NCI-H82 (cell line): ENCODE measurements at regions not wholly inside any gene's neighbourhood (a gene's known extent, or its start where the extent isn't known, plus 50 kb on each side); places are given as distances from the start of the nearest gene placed in this dataset.
A peak's percentile ranks its signal among the peaks of the same experiment; 100 is the strongest.

Source experiments
- DNase-seq: peaks from one replicate; lab custom pipeline; 2025; lab: John Stamatoyannopoulos, UW

GRCh38 chrX:16445166-16445752, 204.7 kb upstream of the S100G start:
- peak; percentile 47 for DNase-seq

DNA sequence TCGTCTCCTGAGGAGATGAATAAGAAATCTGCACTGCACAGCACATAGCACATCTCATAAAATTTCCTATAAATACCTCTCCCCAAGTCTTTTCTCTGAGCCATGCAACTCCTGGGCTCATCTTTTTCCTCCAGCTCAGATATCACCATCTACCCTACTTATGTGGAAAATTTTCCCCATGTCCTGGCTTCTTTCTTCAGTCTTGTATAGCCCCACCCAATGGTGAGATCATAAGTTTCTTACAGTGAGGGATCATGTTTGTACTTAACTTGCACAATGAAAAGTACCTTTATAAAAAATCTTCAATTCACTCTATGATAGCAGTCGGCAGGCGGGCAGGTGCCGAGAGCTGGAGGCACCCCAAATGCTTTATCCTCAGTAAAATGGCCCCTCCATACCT, 198.6 kb upstream of the S100G start:
- DNase-seq, result no peak

DNA sequence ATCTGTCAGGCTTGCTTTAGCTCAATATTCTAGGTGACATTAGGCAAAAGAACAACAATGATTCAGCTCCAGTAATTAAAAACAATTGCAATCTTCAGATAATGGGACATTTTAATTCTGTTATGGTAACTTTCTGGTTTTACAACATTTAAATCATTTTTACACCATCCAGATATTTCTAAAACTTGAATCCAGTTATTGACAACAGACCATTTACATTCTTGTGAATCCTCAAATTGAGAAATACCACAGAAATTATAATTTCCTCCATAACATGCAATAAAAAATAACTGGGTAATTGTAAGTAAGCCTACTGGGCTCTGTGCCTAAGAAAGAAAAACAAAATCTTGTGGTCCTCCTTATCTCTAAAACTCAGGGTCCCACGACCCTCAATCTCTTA, 195.0 kb upstream of the S100G start:
- DNase-seq, result no peak

DNA sequence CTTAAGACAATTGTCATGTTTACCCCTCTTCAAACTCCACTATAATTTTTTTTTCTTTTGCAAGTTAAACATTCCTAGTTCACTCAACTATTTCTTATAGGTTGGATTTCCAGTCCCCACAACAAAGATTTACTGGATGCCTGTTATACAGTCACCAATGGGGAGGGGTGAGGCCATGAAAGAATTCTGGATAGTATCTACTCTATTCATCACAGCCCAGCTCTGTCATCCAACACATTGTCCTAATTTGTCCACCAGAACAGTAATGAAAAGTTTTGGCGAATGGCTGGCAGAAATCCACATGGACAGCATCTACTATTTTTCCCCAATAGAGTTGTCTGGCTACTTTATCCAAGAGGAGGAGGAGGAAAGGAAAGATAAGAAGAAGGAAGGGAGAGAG, 192.7 kb upstream of the S100G start:
- no peak for DNase-seq

- DNase-seq, result no peak
These were observed 191.8 kb upstream of the S100G start for GRCh38 chrX:16458208-16458607.

- DNase-seq, result no peak
These were observed 190.9 kb upstream of the S100G start for GRCh38 chrX:16459008-16459407.

DNA sequence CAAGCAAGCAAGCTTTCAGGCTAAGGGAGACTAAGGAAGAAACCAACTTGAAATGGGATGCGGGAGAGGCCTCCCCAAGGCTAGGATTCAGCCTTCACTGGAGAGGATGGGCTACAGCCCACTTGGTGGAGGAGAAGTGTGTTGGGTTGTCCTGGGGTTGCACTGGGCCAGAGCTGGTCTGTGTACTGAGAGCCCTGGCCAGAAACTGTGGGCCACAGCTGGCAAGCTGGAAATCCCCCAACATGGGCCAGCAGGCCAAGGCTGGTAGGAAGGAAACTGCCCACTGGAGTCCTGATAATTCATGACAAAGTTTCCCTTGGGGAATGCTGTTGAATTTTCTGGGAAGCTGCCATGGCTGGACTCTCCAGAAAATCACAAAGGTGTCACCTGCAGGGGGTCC, 188.0 kb upstream of the S100G start:
- no peak for DNase-seq

DNA sequence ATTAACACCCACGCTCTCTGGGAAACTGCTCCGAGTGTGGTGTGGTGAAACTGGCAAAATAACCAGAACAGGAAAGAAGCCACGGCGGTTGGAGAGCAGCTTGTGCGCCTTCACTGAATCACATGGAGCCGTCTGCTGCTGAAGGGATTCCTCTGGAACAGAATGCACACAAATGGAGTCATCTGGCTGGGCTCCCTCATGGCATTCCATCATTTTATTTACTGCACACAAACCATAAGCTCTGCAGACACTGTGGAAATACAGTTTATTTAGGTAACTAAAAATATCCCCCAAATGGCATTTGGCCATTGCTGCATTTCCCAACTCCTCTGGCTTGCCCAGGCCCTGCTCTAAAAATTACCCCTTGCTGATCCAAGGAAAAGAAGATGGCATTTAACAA, 187.0 kb upstream of the S100G start:
- no peak for DNase-seq

GRCh38 chrX:16464369-16464768, 185.6 kb upstream of the S100G start:
- DNase-seq, result no peak

- no peak for DNase-seq
These were observed 184.7 kb upstream of the S100G start for GRCh38 chrX:16465081-16465876.

DNA sequence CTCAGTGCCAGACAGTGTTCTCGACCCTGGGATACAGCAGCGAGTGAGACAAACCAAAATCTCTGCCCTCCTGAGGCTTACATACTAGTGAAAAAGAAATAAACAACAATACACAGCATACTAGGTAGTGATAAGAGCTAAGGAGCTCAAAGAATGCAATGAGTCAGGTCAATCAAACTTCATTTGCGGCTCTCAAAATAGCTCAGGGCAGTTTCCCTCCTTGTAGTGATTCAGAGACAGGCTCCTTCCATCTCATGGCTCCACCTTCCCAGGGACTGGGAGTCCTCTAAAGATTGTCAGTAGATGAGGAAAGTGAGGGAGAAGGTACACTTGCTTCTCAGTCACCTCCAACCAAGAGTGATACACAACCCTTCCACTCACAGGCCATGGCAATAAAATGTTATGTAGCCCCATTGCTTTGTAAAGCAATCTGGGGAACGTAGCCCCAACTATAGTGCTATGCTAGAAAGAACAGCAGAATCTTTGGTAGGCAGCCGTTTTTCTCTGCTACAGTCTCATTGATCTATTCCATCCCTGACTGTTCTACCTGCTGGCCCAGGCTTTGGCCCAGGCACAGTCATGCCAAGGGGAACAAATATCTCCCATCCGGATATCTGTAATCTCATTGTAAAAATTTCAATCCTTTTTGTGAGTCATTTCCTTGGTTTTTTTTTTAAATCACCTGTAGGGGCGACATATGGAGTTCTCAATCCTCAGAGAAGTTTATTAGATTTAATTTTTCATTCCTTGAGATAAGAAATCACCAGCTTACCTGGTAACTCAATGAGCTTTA, 183.1 kb upstream of the S100G start:
- DNase-seq, result no peak

GRCh38 chrX:16469870-16470269, 180.1 kb upstream of the S100G start:
- peak; percentile 23 for DNase-seq

DNA sequence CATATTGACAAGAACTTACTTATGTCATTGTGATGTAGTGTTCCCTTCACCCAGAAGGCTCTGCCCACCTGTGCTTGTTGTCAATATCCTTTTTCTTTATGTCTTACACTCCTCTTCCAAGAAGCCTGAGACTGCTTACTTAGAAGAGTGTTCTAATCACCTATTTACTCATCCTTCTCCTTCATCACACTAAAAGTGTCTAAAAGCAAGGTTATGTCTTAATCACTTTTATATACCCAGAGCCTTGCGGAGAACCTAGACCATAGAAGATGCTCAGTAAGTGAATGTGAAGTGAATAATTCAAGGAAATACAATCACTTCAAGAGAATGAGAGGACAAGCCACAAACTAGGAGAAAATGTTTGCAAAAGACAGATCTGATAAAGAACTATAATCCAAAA, 177.6 kb upstream of the S100G start:
- no peak for DNase-seq

DNA sequence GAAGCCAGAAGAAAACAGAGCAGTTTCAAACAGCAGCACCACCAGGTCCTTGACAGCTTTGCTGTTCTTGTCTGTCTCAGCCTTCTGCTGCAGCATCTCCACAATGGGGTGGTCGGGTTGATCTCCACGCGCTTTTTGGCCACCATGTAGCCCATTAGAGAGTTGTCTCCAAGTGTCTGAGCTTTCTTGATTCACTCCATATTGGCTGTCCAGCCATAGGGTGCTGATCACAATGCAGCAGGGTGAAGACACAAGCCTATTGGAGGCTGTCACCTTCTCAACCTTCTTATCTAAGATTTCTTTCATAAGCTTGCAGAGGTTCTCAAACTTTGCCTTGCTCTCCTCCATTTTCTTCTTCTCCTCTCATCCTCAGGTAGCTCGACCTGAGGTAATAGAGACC, 175.4 kb upstream of the S100G start:
- no peak for DNase-seq

DNA sequence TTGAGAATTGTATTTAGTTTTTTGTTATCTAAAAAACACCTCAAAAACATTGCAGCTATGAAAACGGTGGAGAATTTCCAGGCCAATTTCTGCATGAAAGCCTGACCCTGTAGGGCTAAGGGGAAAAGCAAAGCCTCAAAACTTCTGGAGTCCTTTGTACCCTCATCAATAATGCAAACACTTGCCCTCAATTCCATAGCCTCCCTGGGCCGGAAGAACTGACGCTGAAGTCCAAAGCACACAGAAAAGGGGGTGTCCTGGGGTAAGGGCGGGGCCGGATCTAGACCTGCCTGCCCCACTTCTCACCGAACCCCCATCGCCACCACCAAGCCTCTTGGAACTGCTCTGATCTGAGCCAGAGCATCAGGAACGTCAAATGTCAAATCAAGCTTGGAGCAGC, 173.9 kb upstream of the S100G start:
- no peak for DNase-seq

- no peak for DNase-seq
These were observed 173.3 kb upstream of the S100G start for GRCh38 chrX:16476692-16477091.

GRCh38 chrX:16479206-16479869, 170.6 kb upstream of the S100G start:
- DNase-seq, result no peak

GRCh38 chrX:16480049-16480448, 169.9 kb upstream of the S100G start:
- DNase-seq, result no peak

DNA sequence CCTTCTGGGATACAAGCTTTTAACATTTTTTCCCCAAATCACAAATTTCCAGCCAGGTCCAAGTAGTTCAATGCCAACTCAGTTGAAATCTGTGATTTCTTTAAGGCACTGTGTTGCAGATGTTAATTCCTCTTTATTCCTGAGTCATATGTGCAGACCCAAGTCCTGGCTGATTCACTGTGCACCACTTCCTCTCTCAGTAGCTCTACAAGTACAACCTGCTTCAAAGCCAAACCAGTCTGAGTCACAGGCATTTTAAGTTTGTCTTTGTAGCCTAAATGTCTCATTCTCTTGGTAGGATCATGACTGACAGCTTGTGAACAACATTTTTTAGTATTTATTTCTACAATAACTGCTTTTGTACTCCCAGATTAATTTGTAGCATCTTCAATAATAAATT, 165.6 kb upstream of the S100G start:
- DNase-seq, result no peak

DNA sequence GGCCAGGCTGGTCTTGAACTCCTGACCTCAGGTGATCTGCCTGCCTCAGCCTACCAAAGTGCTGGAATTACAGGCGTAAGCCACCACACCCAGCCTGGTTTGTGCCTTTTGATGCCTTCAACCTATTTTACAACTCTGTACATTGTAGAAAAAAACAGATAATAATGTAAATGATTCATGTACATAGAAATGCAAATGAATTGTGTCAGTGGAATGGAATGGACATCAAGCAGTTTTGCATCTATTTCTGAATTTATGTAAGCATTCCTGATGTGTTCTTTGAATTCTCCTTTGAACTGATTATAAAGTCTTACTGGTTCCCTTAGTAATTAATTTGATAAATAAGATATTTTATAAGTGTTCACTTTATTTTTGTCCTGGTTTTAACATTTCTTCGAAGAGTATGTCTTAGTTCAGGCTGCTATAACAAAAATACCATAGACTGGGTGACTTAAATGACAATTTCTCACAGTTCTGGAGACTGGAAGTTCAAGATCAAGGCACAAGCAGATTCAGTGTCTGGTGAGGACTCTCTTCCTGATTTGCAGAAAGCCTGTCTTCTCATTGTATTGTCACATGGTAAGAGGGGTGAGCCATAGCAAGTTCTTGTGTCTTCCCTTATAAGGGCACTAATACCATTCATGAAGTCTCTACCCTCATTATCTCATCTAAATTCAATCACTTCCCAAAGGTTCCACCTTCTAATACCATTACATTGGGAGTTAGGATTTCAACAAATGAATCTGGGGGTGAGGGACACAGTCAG, 162.2 kb upstream of the S100G start:
- DNase-seq, result no peak

DNA sequence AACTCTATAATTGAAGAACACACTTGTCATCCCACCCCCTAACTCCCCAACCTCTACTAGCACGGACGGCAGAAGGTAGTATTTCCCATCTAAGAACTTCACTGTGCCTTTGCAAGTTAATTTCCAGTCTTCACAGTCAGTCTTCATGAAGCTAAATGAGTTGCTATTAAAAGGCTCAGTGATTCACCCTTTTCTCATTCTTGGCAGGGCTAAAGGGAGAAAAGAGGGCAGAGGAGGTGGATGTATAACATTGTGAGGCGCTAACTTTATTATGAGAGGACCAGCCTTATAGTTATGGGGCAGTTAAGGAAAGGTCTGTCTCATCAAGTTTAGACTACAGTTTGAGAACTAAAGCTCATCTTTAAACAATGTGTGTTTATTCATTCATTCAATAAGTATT, 161.0 kb upstream of the S100G start:
- no peak for DNase-seq

DNA sequence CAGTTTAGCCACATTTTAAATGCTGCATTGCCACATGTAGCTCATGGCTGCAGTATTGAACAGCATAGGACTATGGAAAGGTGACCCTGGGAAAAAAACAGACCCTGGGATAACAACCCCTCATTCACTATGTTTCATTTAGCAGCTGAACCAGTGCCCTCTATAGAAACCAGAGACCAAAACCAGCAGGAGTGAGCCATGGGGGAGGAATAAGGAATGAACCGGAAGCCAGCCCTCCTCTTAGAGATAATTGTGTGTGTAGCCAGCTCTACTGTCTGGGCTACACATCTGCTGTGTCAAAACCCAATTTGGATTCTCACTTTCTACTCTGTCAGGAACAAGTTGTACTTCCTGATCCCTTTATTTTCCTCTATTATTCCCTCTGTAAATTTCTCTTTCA, 158.5 kb upstream of the S100G start:
- no peak for DNase-seq
